ENCODE measurements at regions not wholly inside any gene's neighbourhood (a gene's known extent, or its start where the extent isn't known, plus 50 kb on each side); places are given as distances from the start of the nearest gene placed in this dataset.

- Histone ChIP-seq H3K27me3 (ENCODE audit: control insufficient read depth, insufficient read depth, low read length) (peaks cover 6% of the 10 kb centered on the region; the same call in 1 of the 2 replicates), H3K9me3 (ENCODE audit: control insufficient read depth, insufficient read depth, low read depth, low read length) (no peaks in the 10 kb centered on the region), H3K9ac (ENCODE audit: low read length) (no peak overlapping the region), H3K27ac (ENCODE audit: low read depth, low read length) (no peak overlapping the region), H3K4me1 (ENCODE audit: control insufficient read depth, insufficient read depth, low read length) (peaks cover 41% of the 10 kb centered on the region), H3K4me3 (ENCODE audit: low read depth, low read length) (no peak overlapping the region), H3K36me3 (ENCODE audit: control insufficient read depth, insufficient read depth, low read length) (no peaks in the 10 kb centered on the region)
These were observed 66.1 kb upstream of the PFN2 start for GRCh38 chr3:150036780-150037179.

- Histone ChIP-seq H3K4me3 (ENCODE audit: low read depth, low read length) (no peak overlapping the region), H3K9me3 (ENCODE audit: control insufficient read depth, insufficient read depth, low read depth, low read length) (no peaks in the 10 kb centered on the region), H3K4me1 (ENCODE audit: control insufficient read depth, insufficient read depth, low read length) (peaks cover 46% of the 10 kb centered on the region), H3K27ac (ENCODE audit: low read depth, low read length) (no peak overlapping the region), H3K9ac (ENCODE audit: low read length) (no peak overlapping the region), H3K27me3 (ENCODE audit: control insufficient read depth, insufficient read depth, low read length) (peaks cover 6% of the 10 kb centered on the region; the same call in 1 of the 2 replicates), H3K36me3 (ENCODE audit: control insufficient read depth, insufficient read depth, low read length) (no peaks in the 10 kb centered on the region)
These were observed 65.4 kb upstream of the PFN2 start for GRCh38 chr3:150035910-150036612.

- Histone ChIP-seq H3K27ac (ENCODE audit: low read depth, low read length) (no peak overlapping the region), H3K4me1 (ENCODE audit: control insufficient read depth, insufficient read depth, low read length) (peaks cover 46% of the 10 kb centered on the region), H3K9ac (ENCODE audit: low read length) (no peak overlapping the region), H3K9me3 (ENCODE audit: control insufficient read depth, insufficient read depth, low read depth, low read length) (no peaks in the 10 kb centered on the region), H3K27me3 (ENCODE audit: control insufficient read depth, insufficient read depth, low read length) (peaks cover 6% of the 10 kb centered on the region; the same call in 1 of the 2 replicates), H3K36me3 (ENCODE audit: control insufficient read depth, insufficient read depth, low read length) (no peaks in the 10 kb centered on the region), H3K4me3 (ENCODE audit: low read depth, low read length) (no peak overlapping the region)
These were observed 64.6 kb upstream of the PFN2 start for GRCh38 chr3:150035301-150035779.

- Histone ChIP-seq H3K27me3 (ENCODE audit: control insufficient read depth, insufficient read depth, low read length) (peaks cover 6% of the 10 kb centered on the region; the same call in 1 of the 2 replicates), H3K36me3 (ENCODE audit: control insufficient read depth, insufficient read depth, low read length) (no peaks in the 10 kb centered on the region), H3K9ac (ENCODE audit: low read length) (no peak overlapping the region), H3K9me3 (ENCODE audit: control insufficient read depth, insufficient read depth, low read depth, low read length) (no peaks in the 10 kb centered on the region), H3K4me1 (ENCODE audit: control insufficient read depth, insufficient read depth, low read length) (peaks cover 46% of the 10 kb centered on the region), H3K27ac (ENCODE audit: low read depth, low read length) (no peak overlapping the region), H3K4me3 (ENCODE audit: low read depth, low read length) (no peak overlapping the region)
These were observed 63.0 kb upstream of the PFN2 start for GRCh38 chr3:150033721-150034120.

- Histone ChIP-seq H3K9ac (ENCODE audit: low read length) (no peak overlapping the region), H3K27ac (ENCODE audit: low read depth, low read length) (no peak overlapping the region), H3K4me3 (ENCODE audit: low read depth, low read length) (no peak overlapping the region), H3K4me1 (ENCODE audit: control insufficient read depth, insufficient read depth, low read length) (peaks cover 29% of the 10 kb centered on the region), H3K27me3 (ENCODE audit: control insufficient read depth, insufficient read depth, low read length) (no peaks in the 10 kb centered on the region; the same call in 1 of the 2 replicates), H3K9me3 (ENCODE audit: control insufficient read depth, insufficient read depth, low read depth, low read length) (no peaks in the 10 kb centered on the region), H3K36me3 (ENCODE audit: control insufficient read depth, insufficient read depth, low read length) (no peaks in the 10 kb centered on the region)
These were observed 60.1 kb upstream of the PFN2 start for GRCh38 chr3:150030841-150031240.

GRCh38 chr3:150023239-150023636 lies 52.5 kb upstream of the PFN2 start:
- H3K4me3 ChIP-seq (ENCODE audit: low read depth, low read length) = no peak overlapping the region
- H3K9me3 ChIP-seq (ENCODE audit: control insufficient read depth, insufficient read depth, low read depth, low read length) = 0 out of 2 replicates have a peak, but pooled peaks cover 2% of the 10 kb centered on the region
- no peaks in the 10 kb centered on the region for H3K27me3 ChIP-seq (ENCODE audit: control insufficient read depth, insufficient read depth, low read length)
- H3K27ac ChIP-seq (ENCODE audit: low read depth, low read length) = no peak overlapping the region
- no peaks in the 10 kb centered on the region for H3K36me3 ChIP-seq (ENCODE audit: control insufficient read depth, insufficient read depth, low read length)
- H3K4me1 ChIP-seq (ENCODE audit: control insufficient read depth, insufficient read depth, low read length) = peaks cover 25% of the 10 kb centered on the region
- H3K9ac ChIP-seq (ENCODE audit: low read length) = no peak overlapping the region

- Histone ChIP-seq H3K27ac (ENCODE audit: low read depth, low read length) (no peak overlapping the region), H3K4me1 (ENCODE audit: control insufficient read depth, insufficient read depth, low read length) (peaks cover 25% of the 10 kb centered on the region), H3K4me3 (ENCODE audit: low read depth, low read length) (no peak overlapping the region), H3K27me3 (ENCODE audit: control insufficient read depth, insufficient read depth, low read length) (no peaks in the 10 kb centered on the region), H3K9me3 (ENCODE audit: control insufficient read depth, insufficient read depth, low read depth, low read length) (0 out of 2 replicates have a peak, but pooled peaks cover 2% of the 10 kb centered on the region), H3K36me3 (ENCODE audit: control insufficient read depth, insufficient read depth, low read length) (no peaks in the 10 kb centered on the region), H3K9ac (ENCODE audit: low read length) (peak overlapping the region; percentile 31)
These were observed 51.9 kb upstream of the PFN2 start for GRCh38 chr3:150022381-150023238.

- Histone ChIP-seq H3K4me1 (ENCODE audit: control insufficient read depth, insufficient read depth, low read length) (peaks cover 25% of the 10 kb centered on the region), H3K36me3 (ENCODE audit: control insufficient read depth, insufficient read depth, low read length) (no peaks in the 10 kb centered on the region), H3K27ac (ENCODE audit: low read depth, low read length) (no peak overlapping the region), H3K9ac (ENCODE audit: low read length) (no peak overlapping the region), H3K27me3 (ENCODE audit: control insufficient read depth, insufficient read depth, low read length) (no peaks in the 10 kb centered on the region), H3K9me3 (ENCODE audit: control insufficient read depth, insufficient read depth, low read depth, low read length) (0 out of 2 replicates have a peak, but pooled peaks cover 2% of the 10 kb centered on the region), H3K4me3 (ENCODE audit: low read depth, low read length) (no peak overlapping the region)
These were observed 49.8 kb upstream of the PFN2 start for GRCh38 chr3:150020527-150020926.
